Stomach (tissue), 4 donors: ENCODE measurements at regions not wholly inside any gene's neighbourhood (a gene's known extent, or its start where the extent isn't known, plus 50 kb on each side); places are given as distances from the start of the nearest gene placed in this dataset.

Experiments
- CTCF ChIP-seq, 7 experiments: fragments of 450-650 bp in 4 of 7; fragments of 200-600 bp in 3 of 7; sonication (generic) in 3 of 7; IDR thresholded peaks; one replicate each; pipeline ENCODE4 v1.5.1; 2016 to 2019; ENCODE audit warnings: antibody characterized with exemption in 7 of 7, control low read depth in 2 of 7, mild to moderate bottlenecking in 1 of 7
- EP300 ChIP-seq: sonication (generic); formaldehyde crosslinking; IDR thresholded peaks from one replicate; pipeline ENCODE4 v1.6.1; 2017; ENCODE audit warnings: antibody characterized with exemption
- POLR2A ChIP-seq, 4 donors: fragments of 450-650 bp; IDR thresholded peaks; one replicate each; pipeline ENCODE4 v1.6.1; 2016; ENCODE audit warnings: antibody characterized with exemption in 4 of 4, control low read depth in 2 of 4, mild to moderate bottlenecking in 1 of 4, moderate library complexity in 1 of 4

DNA sequence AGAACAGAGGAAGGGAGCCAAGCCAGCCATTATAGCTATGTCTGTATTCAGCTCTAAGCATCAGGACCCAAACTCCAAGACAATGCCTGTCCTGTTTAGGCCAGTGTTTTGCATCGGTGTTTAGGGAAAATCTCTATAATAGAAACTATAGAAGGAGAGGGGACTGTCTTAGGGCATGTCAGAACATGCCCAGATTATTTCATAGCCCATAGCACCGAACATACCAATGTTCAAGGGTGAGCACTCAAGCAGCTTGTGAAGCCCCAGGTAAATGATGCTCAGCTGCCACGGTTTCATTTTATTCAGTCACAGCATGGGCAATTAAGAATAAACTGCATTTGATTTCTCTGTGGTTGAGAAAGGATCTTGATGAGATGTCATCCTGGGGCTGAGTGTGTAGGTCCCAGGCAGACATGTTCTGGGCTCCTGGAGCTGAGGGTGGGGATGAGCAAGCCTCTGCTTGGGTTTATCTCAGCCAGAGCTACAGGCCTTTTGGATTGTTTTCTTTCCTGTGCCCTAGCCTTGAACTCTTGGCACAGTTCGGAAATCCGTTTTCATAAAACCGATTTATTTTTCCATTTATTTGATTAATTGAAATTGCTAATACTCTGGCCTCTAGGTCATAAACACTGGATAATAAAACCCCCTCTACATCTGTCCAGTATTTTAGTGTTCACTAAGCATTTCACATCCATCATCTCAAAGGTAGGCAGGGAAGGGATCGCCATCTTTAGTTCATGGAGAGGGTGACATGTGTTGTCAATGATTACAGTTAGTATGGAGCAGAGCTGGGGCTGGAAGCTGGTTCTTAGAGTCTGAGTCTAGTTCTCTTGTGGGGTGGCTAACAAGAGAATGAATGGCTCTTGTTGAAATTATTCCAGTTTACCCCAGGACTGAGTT is 290.7 kb upstream of the ASIC2 start:
- TF ChIP-seq CTCF (IDR thresholded peaks at IDR 0.05) (no peak), POLR2A (IDR thresholded peaks at IDR 0.05) (no peak), EP300 (no peak)
